Progenitor cell of endocrine pancreas (in vitro differentiated cells): ENCODE measurements at regions not wholly inside any gene's neighbourhood (a gene's known extent, or its start where the extent isn't known, plus 50 kb on each side); places are given as distances from the start of the nearest gene placed in this dataset.

Experiments used
- DNase-seq: peaks from one replicate; pipeline ENCODE4 v3.0.0; 2021; ENCODE audit warnings: low spot score; ENCODE audit not compliant: unreplicated experiment
- H3K27ac Mint-ChIP-seq: 2 replicates; pipeline ENCODE4 v1.8.0; 2021; ENCODE audit warnings: mild to moderate bottlenecking, moderate library complexity, mixed read lengths
- H3K27me3 Mint-ChIP-seq: 2 replicates; pipeline ENCODE4 v1.8.0; 2021; ENCODE audit warnings: mixed read lengths
- H3K36me3 Mint-ChIP-seq: 2 replicates; pipeline ENCODE4 v1.8.0; 2022; ENCODE audit warnings: mixed read lengths; ENCODE audit not compliant: insufficient read depth
- H3K4me1 Mint-ChIP-seq: 2 replicates; pipeline ENCODE4 v1.8.0; 2021; ENCODE audit warnings: low read depth, mixed read lengths
- H3K4me3 Mint-ChIP-seq: 2 replicates; pipeline ENCODE4 v1.8.0; 2021; ENCODE audit warnings: low read depth, mild to moderate bottlenecking, moderate library complexity, mixed read lengths
- H3K9me3 Mint-ChIP-seq: 2 replicates; pipeline ENCODE4 v1.8.0; 2021; ENCODE audit warnings: low read depth, mixed read lengths
- TF ChIP-seq, protein P1 (sequence below): fragments of 200-600 bp; sonication (generic); IDR thresholded peaks from one replicate; pipeline ENCODE4 v1.5.0; 2021; ENCODE audit warnings: antibody characterized with exemption, mild to moderate bottlenecking; ENCODE audit not compliant: unreplicated experiment

- peaks cover 40% of the 10 kb centered on the region for H3K27me3 Mint-ChIP-seq
- no peak overlapping the region for H3K27ac Mint-ChIP-seq
- H3K36me3 Mint-ChIP-seq = no peaks in the 10 kb centered on the region
- no peaks in the 10 kb centered on the region for H3K9me3 Mint-ChIP-seq
- no peak overlapping the region for H3K4me3 Mint-ChIP-seq
- peaks cover 3% of the 10 kb centered on the region for H3K4me1 Mint-ChIP-seq
- DNase-seq = no peak
- TF ChIP-seq, protein P1, sequence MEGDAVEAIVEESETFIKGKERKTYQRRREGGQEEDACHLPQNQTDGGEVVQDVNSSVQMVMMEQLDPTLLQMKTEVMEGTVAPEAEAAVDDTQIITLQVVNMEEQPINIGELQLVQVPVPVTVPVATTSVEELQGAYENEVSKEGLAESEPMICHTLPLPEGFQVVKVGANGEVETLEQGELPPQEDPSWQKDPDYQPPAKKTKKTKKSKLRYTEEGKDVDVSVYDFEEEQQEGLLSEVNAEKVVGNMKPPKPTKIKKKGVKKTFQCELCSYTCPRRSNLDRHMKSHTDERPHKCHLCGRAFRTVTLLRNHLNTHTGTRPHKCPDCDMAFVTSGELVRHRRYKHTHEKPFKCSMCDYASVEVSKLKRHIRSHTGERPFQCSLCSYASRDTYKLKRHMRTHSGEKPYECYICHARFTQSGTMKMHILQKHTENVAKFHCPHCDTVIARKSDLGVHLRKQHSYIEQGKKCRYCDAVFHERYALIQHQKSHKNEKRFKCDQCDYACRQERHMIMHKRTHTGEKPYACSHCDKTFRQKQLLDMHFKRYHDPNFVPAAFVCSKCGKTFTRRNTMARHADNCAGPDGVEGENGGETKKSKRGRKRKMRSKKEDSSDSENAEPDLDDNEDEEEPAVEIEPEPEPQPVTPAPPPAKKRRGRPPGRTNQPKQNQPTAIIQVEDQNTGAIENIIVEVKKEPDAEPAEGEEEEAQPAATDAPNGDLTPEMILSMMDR = no peak
Observed at GRCh38 chr4:35879479-35879878, 364.8 kb downstream of the ARAP2 start.

GRCh38 chr4:35883108-35883507 lies 361.2 kb downstream of the ARAP2 start:
- H3K9me3 Mint-ChIP-seq = no peaks in the 10 kb centered on the region
- TF ChIP-seq, protein P1 = no peak
- peaks cover 3% of the 10 kb centered on the region for H3K4me1 Mint-ChIP-seq
- H3K36me3 Mint-ChIP-seq = no peaks in the 10 kb centered on the region
- H3K4me3 Mint-ChIP-seq = no peak overlapping the region
- DNase-seq = no peak
- H3K27me3 Mint-ChIP-seq = peaks cover 22% of the 10 kb centered on the region
- no peak overlapping the region for H3K27ac Mint-ChIP-seq

DNA sequence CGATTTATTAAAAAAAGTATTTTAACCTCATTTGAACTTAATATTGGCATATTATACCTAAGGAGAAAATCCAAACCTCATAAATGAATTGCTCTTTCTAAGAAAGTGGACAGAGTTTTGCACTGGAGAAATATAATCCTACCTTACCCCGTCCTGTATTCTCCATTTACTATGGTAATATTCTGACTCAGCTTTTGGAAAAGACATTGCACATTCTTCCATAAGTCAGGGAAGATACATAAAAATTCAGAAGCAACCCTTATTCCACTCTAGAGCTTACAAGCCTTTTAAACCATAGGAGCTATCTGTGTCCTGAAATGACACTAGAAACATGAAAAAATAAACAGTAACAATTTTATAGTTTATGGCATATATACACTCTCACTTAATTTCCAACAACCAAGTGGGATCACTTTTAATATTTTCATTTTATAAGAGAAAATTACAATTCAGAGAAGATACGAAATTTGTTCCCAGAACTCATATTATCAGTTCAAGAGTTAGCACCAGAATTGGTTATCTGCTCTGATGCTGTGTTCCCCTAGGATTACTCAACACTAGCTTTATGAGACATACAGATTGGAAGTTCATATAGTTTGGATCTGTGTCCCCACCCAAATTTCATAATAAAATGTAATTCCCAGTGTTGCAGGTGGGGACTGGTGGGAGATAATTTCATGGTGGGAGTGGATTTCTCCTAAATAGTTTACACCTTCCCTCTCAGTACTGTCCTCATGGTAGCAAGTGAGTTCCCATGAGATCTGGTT lies 359.4 kb downstream of the ARAP2 start:
- Mint-ChIP-seq H3K4me1 (peaks cover 3% of the 10 kb centered on the region), H3K36me3 (no peaks in the 10 kb centered on the region), H3K27ac (no peak overlapping the region), H3K9me3 (no peaks in the 10 kb centered on the region), H3K4me3 (no peak overlapping the region), H3K27me3 (peaks cover 17% of the 10 kb centered on the region)
- no peak for DNase-seq
- TF ChIP-seq, protein P1 = no peak

DNA sequence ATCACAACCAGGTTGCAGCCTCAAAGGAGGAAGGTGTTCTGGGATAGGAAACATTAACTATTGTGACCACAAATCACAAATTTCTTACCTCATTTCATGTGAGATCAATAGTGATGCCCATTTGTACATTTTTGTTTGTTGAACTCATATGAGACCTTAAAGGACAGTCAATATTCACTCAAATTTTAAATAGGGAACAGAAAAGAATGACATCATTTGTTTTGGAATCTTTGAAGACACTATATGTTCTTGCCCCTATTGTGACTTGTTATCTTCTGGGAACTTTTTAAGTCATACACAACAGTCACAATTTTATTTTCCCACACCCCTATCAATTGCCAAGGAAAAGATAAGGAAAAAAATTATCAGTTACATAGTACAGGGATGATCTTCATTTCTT lies 346.5 kb downstream of the ARAP2 start:
- Mint-ChIP-seq H3K27ac (no peak overlapping the region), H3K36me3 (no peaks in the 10 kb centered on the region), H3K27me3 (peaks cover 5% of the 10 kb centered on the region), H3K9me3 (peaks cover 13% of the 10 kb centered on the region), H3K4me1 (no peaks in the 10 kb centered on the region), H3K4me3 (no peak overlapping the region)
- no peak for DNase-seq
- TF ChIP-seq, protein P1 = no peak

- H3K9me3 Mint-ChIP-seq = peaks cover 8% of the 10 kb centered on the region
- no peaks in the 10 kb centered on the region for H3K4me1 Mint-ChIP-seq
- no peak overlapping the region for H3K27ac Mint-ChIP-seq
- peaks cover 5% of the 10 kb centered on the region for H3K27me3 Mint-ChIP-seq
- no peak overlapping the region for H3K4me3 Mint-ChIP-seq
- TF ChIP-seq, protein P1 = no peak
- no peaks in the 10 kb centered on the region for H3K36me3 Mint-ChIP-seq
- no peak for DNase-seq
Observed at GRCh38 chr4:35900286-35901243, 343.7 kb downstream of the ARAP2 start.
